ENCODE measurements at regions not wholly inside any gene's neighbourhood (a gene's known extent, or its start where the extent isn't known, plus 50 kb on each side); places are given as distances from the start of the nearest gene placed in this dataset.

- no peak for DNase-seq (ENCODE audit: low read depth)
- no peak overlapping the region for H3K4me3 ChIP-seq (ENCODE audit: low read depth, low read length)
- TF ChIP-seq CTCF (IDR thresholded peaks at IDR 0.05; ENCODE audit: low read depth, low read length) = no peak
These were observed 77.6 kb upstream of the DNAH14 start for GRCh38 chr1:224851848-224852261.

GRCh38 chr1:224852901-224853568, 76.4 kb upstream of the DNAH14 start:
- TF ChIP-seq MYC (IDR thresholded peaks at IDR 0.05; ENCODE audit: low read depth, low read length) = no peak
- peak; percentile 64 for TF ChIP-seq CTCF (IDR thresholded peaks at IDR 0.05; ENCODE audit: low read depth, low read length)
- peak; percentile 60 for DNase-seq (ENCODE audit: low read depth)

GRCh38 chr1:224856973-224857372, 72.5 kb upstream of the DNAH14 start:
- no peak overlapping the region for H3K4me3 ChIP-seq (ENCODE audit: low read depth, low read length)
- no peak for DNase-seq (ENCODE audit: low read depth)
- TF ChIP-seq MYC (IDR thresholded peaks at IDR 0.05; ENCODE audit: low read depth, low read length) (no peak), CTCF (IDR thresholded peaks at IDR 0.05; ENCODE audit: low read depth, low read length) (no peak), MAX (IDR thresholded peaks at IDR 0.05; ENCODE audit: low read depth, low read length) (no peak), POLR2A (IDR thresholded peaks at IDR 0.05; ENCODE audit: extremely low read depth, insufficient read length) (no peak)

More at GRCh38 chr1:224852901-224853568, 76.4 kb upstream of the DNAH14 start:
- H3K4me3 ChIP-seq (ENCODE audit: low read depth, low read length) = no peak overlapping the region

- H3K4me3 ChIP-seq (ENCODE audit: low read depth, low read length) = no peak overlapping the region
- DNase-seq (ENCODE audit: low read depth) = no peak
- TF ChIP-seq CTCF (IDR thresholded peaks at IDR 0.05; ENCODE audit: low read depth, low read length) (no peak), POLR2A (IDR thresholded peaks at IDR 0.05; ENCODE audit: extremely low read depth, insufficient read length) (no peak), MAX (IDR thresholded peaks at IDR 0.05; ENCODE audit: low read depth, low read length) (no peak), MYC (IDR thresholded peaks at IDR 0.05; ENCODE audit: low read depth, low read length) (no peak)
These were observed 69.8 kb upstream of the DNAH14 start for GRCh38 chr1:224859651-224860050.

GRCh38 chr1:224860488-224861338, 68.8 kb upstream of the DNAH14 start:
- no peak overlapping the region for H3K4me3 ChIP-seq (ENCODE audit: low read depth, low read length)
- no peak for DNase-seq (ENCODE audit: low read depth)
- TF ChIP-seq MYC (IDR thresholded peaks at IDR 0.05; ENCODE audit: low read depth, low read length) (no peak), MAX (IDR thresholded peaks at IDR 0.05; ENCODE audit: low read depth, low read length) (no peak), POLR2A (IDR thresholded peaks at IDR 0.05; ENCODE audit: extremely low read depth, insufficient read length) (no peak), CTCF (IDR thresholded peaks at IDR 0.05; ENCODE audit: low read depth, low read length) (no peak)

Data from NB4 (cell line).